H1 (cell line): ENCODE measurements at regions not wholly inside any gene's neighbourhood (a gene's known extent, or its start where the extent isn't known, plus 50 kb on each side); places are given as distances from the start of the nearest gene placed in this dataset.

Experiments used
- CTCF ChIA-PET: fragments of 300-600 bp; sonication (Branson Sonifier 250); formaldehyde crosslinking; loops from one replicate; lab custom pipeline; 2021; ENCODE audit not compliant: partially characterized antibody; lab: Charles Lee
- POLR2A ChIA-PET: fragments of 300-600 bp; sonication (Branson Sonifier 250); formaldehyde crosslinking; loops from one replicate; lab custom pipeline; 2021; ENCODE audit warnings: inconsistent platforms; ENCODE audit not compliant: partially characterized antibody; lab: Charles Lee
- DNase-seq, 2 experiments: peaks; one replicate each; pipeline versions ENCODE4 v3.0.0 to v3.0.0-alpha.2; 2010 to 2022; ENCODE audit warnings: low spot score in 2 of 2, low read depth in 1 of 2, mixed read lengths in 1 of 2
- FAIRE-seq: peaks from 2 replicates; lab custom pipeline; 2011; peaks lifted over from hg19 to GRCh38; lab: Jason Lieb, UNC
- H2AFZ ChIP-seq: 2 replicates; pipeline ENCODE4 v1.8.1; 2012; ENCODE audit warnings: low read length, inconsistent platforms
- H2AK5ac ChIP-seq: 2 replicates; pipeline ENCODE4 v1.6.1; 2013; ENCODE audit warnings: low read depth, low read length
- H2BK120ac ChIP-seq: replicated peaks from 2 replicates; pipeline ENCODE3; 2013; ENCODE audit warnings: low read depth, low read length, inconsistent platforms
- H2BK12ac ChIP-seq: 2 replicates; pipeline ENCODE4 v1.6.1; 2013; ENCODE audit warnings: low read depth, low read length
- H2BK15ac ChIP-seq: 2 replicates; pipeline ENCODE4 v1.6.1; 2013; ENCODE audit warnings: low read length
- H2BK20ac ChIP-seq: 2 replicates; pipeline ENCODE4 v1.6.1; 2013; ENCODE audit warnings: low read length
- H2BK5ac ChIP-seq: 2 replicates; pipeline ENCODE4 v1.6.1; 2013; ENCODE audit warnings: low read depth, low read length
- H3K14ac ChIP-seq: 2 replicates; pipeline ENCODE4 v1.6.1; 2013; ENCODE audit warnings: inconsistent platforms; ENCODE audit not compliant: insufficient read length
- H3K18ac ChIP-seq: 2 replicates; pipeline ENCODE4 v1.6.1; 2013; ENCODE audit warnings: low read length; ENCODE audit errors: extremely low read depth
- H3K23ac ChIP-seq: 2 replicates; pipeline ENCODE4 v1.6.1; 2013; ENCODE audit warnings: inconsistent platforms; ENCODE audit not compliant: insufficient read length
- H3K23me2 ChIP-seq: 2 replicates; pipeline ENCODE4 v1.6.1; 2013; ENCODE audit warnings: low read depth, low read length
- H3K27ac ChIP-seq: 2 replicates; pipeline ENCODE4 v1.6.1; 2011; ENCODE audit warnings: low read depth, low read length, inconsistent platforms
- H3K27me3 ChIP-seq, 4 experiments: replicated peaks in 1 of 4; 1 replicate in 1 of 4; 2 replicates in 3 of 4; pipeline versions ENCODE4 v1.6.1 to v1.8.1; 2011 to 2013; ENCODE audit warnings: low read length in 3 of 4, mild to moderate bottlenecking in 3 of 4, inconsistent platforms in 2 of 4, mixed read lengths in 2 of 4, moderate library complexity in 1 of 4; ENCODE audit not compliant: control insufficient read depth in 3 of 4, insufficient read depth in 3 of 4; ENCODE audit errors: extremely low read depth in 1 of 4
- H3K36me3 ChIP-seq, 4 experiments: 2 replicates each; pipeline versions ENCODE4 v1.6.1 to v1.8.1; 2011 to 2013; ENCODE audit warnings: mild to moderate bottlenecking in 4 of 4, low read length in 3 of 4, moderate library complexity in 2 of 4, control low read depth in 1 of 4, inconsistent platforms in 1 of 4; ENCODE audit not compliant: insufficient read depth in 4 of 4, control insufficient read depth in 2 of 4
- H3K4ac ChIP-seq: replicated peaks from 2 replicates; pipeline ENCODE3; 2013; ENCODE audit warnings: low read length, low read depth, mixed read lengths, inconsistent platforms; ENCODE audit not compliant: insufficient read length
- H3K4me1 ChIP-seq, 4 experiments: replicated peaks in 1 of 4; 1 replicate in 1 of 4; 2 replicates in 3 of 4; pipeline versions ENCODE4 v1.6.1 to v1.8.1; 2011 to 2013; ENCODE audit warnings: low read length in 3 of 4, inconsistent platforms in 2 of 4, mixed read lengths in 1 of 4; ENCODE audit not compliant: insufficient read depth in 4 of 4, control insufficient read depth in 3 of 4
- H3K4me2 ChIP-seq, 2 experiments: 2 replicates each; pipeline versions ENCODE4 v1.6.1 to v1.8.1; 2011 to 2013; ENCODE audit warnings: low read depth in 2 of 2, low read length in 2 of 2, control low read depth in 1 of 2, inconsistent platforms in 1 of 2, mild to moderate bottlenecking in 1 of 2; ENCODE audit not compliant: insufficient read depth in 1 of 2
- H3K4me3 ChIP-seq, 4 experiments: fragments of 200-600, 300-600 bp in 1 of 4; sonication (generic), shearing (Covaris generic), sonication (Bioruptor Twin) in 1 of 4; 2 replicates each; pipeline versions ENCODE4 v1.5.1 to v1.8.1; 2011 to 2016; ENCODE audit warnings: low read length in 4 of 4, low read depth in 3 of 4, control low read depth in 2 of 4, inconsistent platforms in 2 of 4, mild to moderate bottlenecking in 2 of 4, mixed read lengths in 1 of 4, moderate library complexity in 1 of 4; ENCODE audit not compliant: insufficient read depth in 2 of 4; ENCODE audit errors: extremely low read depth in 1 of 4
- H3K56ac ChIP-seq: replicated peaks from 2 replicates; pipeline ENCODE3; 2013; ENCODE audit warnings: low read depth, mild to moderate bottlenecking, mixed read lengths, low read length, inconsistent platforms; ENCODE audit not compliant: insufficient read length
- H3K79me1 ChIP-seq: 2 replicates; pipeline ENCODE4 v1.6.1; 2013; ENCODE audit warnings: low read depth, low read length, control low read depth
- H3K79me2 ChIP-seq, 2 experiments: 2 replicates each; pipeline versions ENCODE4 v1.6.1 to v1.8.1; 2012 to 2013; ENCODE audit warnings: low read length in 2 of 2, mild to moderate bottlenecking in 2 of 2, inconsistent platforms in 1 of 2; ENCODE audit not compliant: insufficient read depth in 2 of 2, control insufficient read depth in 1 of 2
- H3K9ac ChIP-seq, 4 experiments: replicated peaks in 1 of 4; 1 replicate in 1 of 4; 2 replicates in 3 of 4; pipeline versions ENCODE4 v1.6.1 to v1.8.1; 2011 to 2013; ENCODE audit warnings: low read depth in 3 of 4, low read length in 3 of 4, control low read depth in 2 of 4, mild to moderate bottlenecking in 2 of 4, moderate library complexity in 2 of 4, inconsistent platforms in 1 of 4; ENCODE audit errors: extremely low read depth in 1 of 4
- H3K9me3 ChIP-seq, 2 experiments: 2 replicates each; pipeline versions ENCODE4 v1.6.1 to v1.8.1; 2012 to 2013; ENCODE audit warnings: mild to moderate bottlenecking in 2 of 2, moderate library complexity in 2 of 2, control low read depth in 1 of 2, inconsistent platforms in 1 of 2, low read depth in 1 of 2, low read length in 1 of 2, mixed read lengths in 1 of 2; ENCODE audit not compliant: insufficient read depth in 2 of 2
- H4K20me1 ChIP-seq, 2 experiments: replicated peaks in 1 of 2; 2 replicates each; pipeline versions ENCODE3 to v1.8.1; 2011 to 2013; ENCODE audit warnings: inconsistent platforms in 2 of 2, low read length in 2 of 2, mild to moderate bottlenecking in 1 of 2; ENCODE audit not compliant: insufficient read depth in 2 of 2, control insufficient read depth in 1 of 2
- H4K5ac ChIP-seq: 2 replicates; pipeline ENCODE4 v1.6.1; 2013; ENCODE audit warnings: low read length, low read depth, mixed read lengths, inconsistent platforms; ENCODE audit not compliant: insufficient read length
- H4K8ac ChIP-seq: 2 replicates; pipeline ENCODE4 v1.8.0; 2013; ENCODE audit warnings: mild to moderate bottlenecking, moderate library complexity, low read length, inconsistent platforms; ENCODE audit not compliant: insufficient read depth; ENCODE audit errors: extremely low read depth
- H4K91ac ChIP-seq: replicated peaks from 2 replicates; pipeline ENCODE3; 2013; ENCODE audit warnings: low read length, mixed read lengths, inconsistent platforms; ENCODE audit not compliant: insufficient read length
- CBX5 ChIP-seq: fragments of 300-800, 300-1000 bp; sonication (generic); IDR thresholded peaks from 2 replicates; pipeline ENCODE4 v1.7.1; 2016; ENCODE audit warnings: antibody characterized with exemption, low read length, low read depth
- EZH2 ChIP-seq: fragments of 200-600 bp; sonication (generic); IDR thresholded peaks from 2 replicates; pipeline ENCODE4 v1.7.1; 2012; ENCODE audit warnings: low read depth, mild to moderate bottlenecking, moderate library complexity, low read length, inconsistent platforms; ENCODE audit not compliant: severe bottlenecking
- FOSL1 ChIP-seq: IDR thresholded peaks from 2 replicates; pipeline ENCODE4 v1.6.1; 2011; ENCODE audit warnings: mild to moderate bottlenecking, low read depth, low read length, moderate library complexity; ENCODE audit not compliant: insufficient read depth
- GTF2F1 ChIP-seq: IDR thresholded peaks from 2 replicates; pipeline ENCODE4 v1.6.1; 2012; ENCODE audit warnings: low read depth, low read length, improper control_type of control experiment, borderline replicate concordance
- NANOG ChIP-seq: IDR thresholded peaks from 2 replicates; pipeline ENCODE4 v1.6.1; 2011; ENCODE audit warnings: low read length, low read depth, mild to moderate bottlenecking, inconsistent platforms; ENCODE audit not compliant: insufficient read depth, poor library complexity, severe bottlenecking
- RAD21 ChIP-seq, 2 experiments: IDR thresholded peaks in 1 of 2; conservative IDR thresholded peaks in 1 of 2; 2 replicates each; pipeline ENCODE4 v1.6.1; 2011; ENCODE audit warnings: low read depth in 2 of 2, low read length in 2 of 2, improper control_type of control experiment in 1 of 2, inconsistent platforms in 1 of 2, mild to moderate bottlenecking in 1 of 2, moderate library complexity in 1 of 2
- RFX5 ChIP-seq: IDR thresholded peaks from 2 replicates; pipeline ENCODE4 v1.6.1; 2011; ENCODE audit warnings: low read depth, low read length, improper control_type of control experiment, borderline replicate concordance
- SIN3A ChIP-seq, 2 experiments: IDR thresholded peaks in 1 of 2; conservative IDR thresholded peaks in 1 of 2; 2 replicates each; pipeline ENCODE4 v1.6.1; 2011 to 2012; ENCODE audit warnings: low read length in 2 of 2, improper control_type of control experiment in 1 of 2, low read depth in 1 of 2, mild to moderate bottlenecking in 1 of 2
- SIRT6 ChIP-seq: IDR thresholded peaks from one replicate; pipeline ENCODE4 v1.7.1; 2012; ENCODE audit warnings: low read length, inconsistent platforms
- WGBS, 2 experiments: shearing (Covaris generic) in 1 of 2; methylation state at CpG; one replicate each; pipeline versions ENCODE4 v1.1.6 to v1.1.7; 2013 to 2015; ENCODE audit warnings: low lambda C conversion rate in 2 of 2, mixed read lengths in 2 of 2, inconsistent platforms in 1 of 2, low coverage in 1 of 2, missing lambda C conversion rate in 1 of 2; ENCODE audit not compliant: insufficient replicate concordance in 2 of 2, insufficient coverage in 1 of 2, insufficient read length in 1 of 2; ENCODE audit errors: extremely low coverage in 1 of 2, missing lambda C conversion rate in 1 of 2; 5-methylcytosine and 5-hydroxymethylcytosine counted together
- TF ChIP-seq, protein P1 (sequence below), 3 experiments: IDR thresholded peaks; 1 replicate in 2 of 3; 2 replicates in 1 of 3; pipeline versions ENCODE4 v1.5.1 to v1.6.1; 2011; ENCODE audit warnings: low read length in 3 of 3, mild to moderate bottlenecking in 3 of 3, inconsistent platforms in 2 of 3, low read depth in 1 of 3, moderate library complexity in 1 of 3; ENCODE audit not compliant: insufficient read depth in 1 of 3; ENCODE audit errors: control extremely low read depth in 1 of 3

GRCh38 chr1:29525941-29526340, 289.6 kb downstream of the PTPRU start:
- no peak overlapping the region for H2BK12ac ChIP-seq
- 94% methylated on average over 7 of the region's 7 CpGs; no CpG with 5 or more reads in 1 of the 2 experiments for WGBS, 2 experiments
- DNase-seq, result no peak
- H3K4me1 ChIP-seq, result peaks cover 0 to 7% (median 2%) of the 10 kb centered on the region in 4 experiments; a peak in 2 of 7 replicates
- H3K23ac ChIP-seq, result no peak overlapping the region
- no peaks in the 10 kb centered on the region for H3K23me2 ChIP-seq
- H3K9ac ChIP-seq, result no peak overlapping the region
- H3K9me3 ChIP-seq, result peaks cover 0 to 10% of the 10 kb centered on the region in 2 experiments; a peak in 1 of 4 replicates
- H3K79me2 ChIP-seq, result no peaks in the 10 kb centered on the region
- no peaks in the 10 kb centered on the region for H3K36me3 ChIP-seq
- H2AFZ ChIP-seq, result no peak overlapping the region
- CTCF ChIA-PET, result interaction anchor here (1.4 kb wide), 1 partner anchor 177 kb away, joined by 3 read pairs; no protein-coding TSS in a partner anchor
- POLR2A ChIA-PET, result no interaction called here
- no peak for FAIRE-seq
- H3K4me3 ChIP-seq, result no peak overlapping the region
- no peak overlapping the region for H3K56ac ChIP-seq
- no peak overlapping the region for H4K91ac ChIP-seq
- H3K79me1 ChIP-seq, result no peaks in the 10 kb centered on the region
- H2BK20ac ChIP-seq, result 0 out of 2 replicates have a peak overlapping the region, but pooled peaks have one; percentile 34
- no peak overlapping the region for H2BK120ac ChIP-seq
- no peak overlapping the region for H4K5ac ChIP-seq
- no peak overlapping the region for H4K8ac ChIP-seq
- H2BK15ac ChIP-seq, result no peak overlapping the region
- H3K4me2 ChIP-seq, result no peak overlapping the region
- H3K27me3 ChIP-seq, result no peaks in the 10 kb centered on the region
- no peak overlapping the region for H3K18ac ChIP-seq
- H3K14ac ChIP-seq, result no peak overlapping the region
- no peak overlapping the region for H3K27ac ChIP-seq
- no peak overlapping the region for H3K4ac ChIP-seq
- H2AK5ac ChIP-seq, result no peak overlapping the region
- H2BK5ac ChIP-seq, result no peak overlapping the region
- H4K20me1 ChIP-seq, result no peaks in the 10 kb centered on the region
- TF ChIP-seq SIRT6 (no peak), RFX5 (no peak), FOSL1 (no peak), GTF2F1 (no peak), CBX5 (no peak), NANOG (no peak), SIN3A (conservative IDR thresholded peaks at IDR 0.05 in 1 of 2, IDR thresholded peaks at IDR 0.05 in 1 of 2; ENCODE audit: low read depth in 1 of 2, low read length in 2 of 2) (no peak), EZH2 (no peak), RAD21 (IDR thresholded peaks at IDR 0.05 in 1 of 2, conservative IDR thresholded peaks at IDR 0.05 in 1 of 2; ENCODE audit: low read depth in 2 of 2, low read length in 2 of 2) (no peak)
- TF ChIP-seq, protein P1, sequence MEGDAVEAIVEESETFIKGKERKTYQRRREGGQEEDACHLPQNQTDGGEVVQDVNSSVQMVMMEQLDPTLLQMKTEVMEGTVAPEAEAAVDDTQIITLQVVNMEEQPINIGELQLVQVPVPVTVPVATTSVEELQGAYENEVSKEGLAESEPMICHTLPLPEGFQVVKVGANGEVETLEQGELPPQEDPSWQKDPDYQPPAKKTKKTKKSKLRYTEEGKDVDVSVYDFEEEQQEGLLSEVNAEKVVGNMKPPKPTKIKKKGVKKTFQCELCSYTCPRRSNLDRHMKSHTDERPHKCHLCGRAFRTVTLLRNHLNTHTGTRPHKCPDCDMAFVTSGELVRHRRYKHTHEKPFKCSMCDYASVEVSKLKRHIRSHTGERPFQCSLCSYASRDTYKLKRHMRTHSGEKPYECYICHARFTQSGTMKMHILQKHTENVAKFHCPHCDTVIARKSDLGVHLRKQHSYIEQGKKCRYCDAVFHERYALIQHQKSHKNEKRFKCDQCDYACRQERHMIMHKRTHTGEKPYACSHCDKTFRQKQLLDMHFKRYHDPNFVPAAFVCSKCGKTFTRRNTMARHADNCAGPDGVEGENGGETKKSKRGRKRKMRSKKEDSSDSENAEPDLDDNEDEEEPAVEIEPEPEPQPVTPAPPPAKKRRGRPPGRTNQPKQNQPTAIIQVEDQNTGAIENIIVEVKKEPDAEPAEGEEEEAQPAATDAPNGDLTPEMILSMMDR (IDR thresholded peaks at IDR 0.05; ENCODE audit: control extremely low read depth in 1 of 3, insufficient read depth in 1 of 3, low read depth in 1 of 3, low read length in 3 of 3), result no peak
